HG03045 (cell line): ENCODE measurements at regions not wholly inside any gene's neighbourhood (a gene's known extent, or its start where the extent isn't known, plus 50 kb on each side); places are given as distances from the start of the nearest gene placed in this dataset.
"Not testable (repeated sequence)": the region's sequence is repeated elsewhere in the genome, so short reads cannot be mapped to it uniquely, and the experiment has no call there.

Experiments
- ATAC-seq: cut with Tn5 transposase; IDR thresholded peaks from one replicate; pipeline ENCODE4 v1.9.1; 2021; ENCODE audit warnings: mild to moderate bottlenecking, moderate library complexity; ENCODE audit not compliant: unreplicated experiment

GRCh38 chr15:38852188-38852587 lies 287.6 kb upstream of the RASGRP1 start:
- not testable (repeated sequence) for ATAC-seq

- no peak for ATAC-seq
These were observed 289.0 kb upstream of the RASGRP1 start for GRCh38 chr15:38853608-38854007.

- ATAC-seq = no peak
These were observed 289.9 kb upstream of the RASGRP1 start for GRCh38 chr15:38854506-38854905.

- ATAC-seq = no peak
These were observed 293.2 kb upstream of the RASGRP1 start for GRCh38 chr15:38857814-38858213.

GRCh38 chr15:38859574-38859973 lies 295.0 kb upstream of the RASGRP1 start:
- no peak for ATAC-seq

GRCh38 chr15:38860253-38860652 lies 295.6 kb upstream of the RASGRP1 start:
- ATAC-seq = no peak

- ATAC-seq = no peak
These were observed 296.1 kb upstream of the RASGRP1 start for GRCh38 chr15:38860674-38861073.

- ATAC-seq = no peak
These were observed 296.5 kb upstream of the RASGRP1 start for GRCh38 chr15:38861108-38861507.

GRCh38 chr15:38862099-38862498 lies 297.5 kb upstream of the RASGRP1 start:
- no peak for ATAC-seq

- no peak for ATAC-seq
These were observed 298.8 kb upstream of the RASGRP1 start for GRCh38 chr15:38863381-38863780.

GRCh38 chr15:38864122-38864521 lies 299.5 kb upstream of the RASGRP1 start:
- ATAC-seq = no peak

- ATAC-seq = no peak
These were observed 300.4 kb upstream of the RASGRP1 start for GRCh38 chr15:38864827-38865581.

- ATAC-seq = no peak
These were observed 302.9 kb upstream of the RASGRP1 start for GRCh38 chr15:38867556-38867955.

GRCh38 chr15:38868326-38869114 lies 303.9 kb upstream of the RASGRP1 start:
- ATAC-seq = no peak

GRCh38 chr15:38871638-38872037 lies 307.0 kb upstream of the RASGRP1 start:
- no peak for ATAC-seq

GRCh38 chr15:38872732-38873131 lies 308.1 kb upstream of the RASGRP1 start:
- ATAC-seq = no peak

- ATAC-seq = no peak
These were observed 308.5 kb upstream of the RASGRP1 start for GRCh38 chr15:38873158-38873557.

- no peak for ATAC-seq
These were observed 309.9 kb upstream of the RASGRP1 start for GRCh38 chr15:38874464-38874863.

GRCh38 chr15:38876211-38876610 lies 311.6 kb upstream of the RASGRP1 start:
- no peak for ATAC-seq

GRCh38 chr15:38876621-38877020 lies 312.0 kb upstream of the RASGRP1 start:
- ATAC-seq = no peak

- ATAC-seq = no peak
These were observed 312.9 kb upstream of the RASGRP1 start for GRCh38 chr15:38877471-38877870.

- ATAC-seq = no peak
These were observed 313.4 kb upstream of the RASGRP1 start for GRCh38 chr15:38878026-38878425.
